SH-SY5Y (cell line): ENCODE measurements at regions not wholly inside any gene's neighbourhood (a gene's known extent, or its start where the extent isn't known, plus 50 kb on each side); places are given as distances from the start of the nearest gene placed in this dataset.

Source experiments
- GATA2 ChIP-seq: IDR thresholded peaks from 2 replicates; pipeline ENCODE4 v1.6.1; 2011; ENCODE audit warnings: mild to moderate bottlenecking, low read depth, low read length
- GATA3 ChIP-seq: IDR thresholded peaks from 2 replicates; pipeline ENCODE4 v1.6.1; 2011; ENCODE audit warnings: low read depth, mild to moderate bottlenecking, low read length, moderate library complexity

- TF ChIP-seq GATA2: no peak
- TF ChIP-seq GATA3: no peak
Measured at GRCh38 chrX:150063138-150063518, 124.8 kb upstream of the EOLA2 start.
